Body of pancreas (tissue), 4 donors: ENCODE measurements at regions not wholly inside any gene's neighbourhood (a gene's known extent, or its start where the extent isn't known, plus 50 kb on each side); places are given as distances from the start of the nearest gene placed in this dataset.

ENCODE experiments used
- POLR2A ChIP-seq, 3 donors: fragments of 450-650 bp; IDR thresholded peaks; one replicate each; pipeline ENCODE4 v1.6.1; 2016; ENCODE audit warnings: antibody characterized with exemption in 3 of 3, mild to moderate bottlenecking in 2 of 3
- TF ChIP-seq, protein P1 (sequence below), 7 experiments: fragments of 450-650 bp in 4 of 7; fragments of 200-600 bp in 3 of 7; sonication (generic) in 3 of 7; IDR thresholded peaks; one replicate each; pipeline ENCODE4 v1.5.1; 2016 to 2019; ENCODE audit warnings: antibody characterized with exemption in 7 of 7

DNA sequence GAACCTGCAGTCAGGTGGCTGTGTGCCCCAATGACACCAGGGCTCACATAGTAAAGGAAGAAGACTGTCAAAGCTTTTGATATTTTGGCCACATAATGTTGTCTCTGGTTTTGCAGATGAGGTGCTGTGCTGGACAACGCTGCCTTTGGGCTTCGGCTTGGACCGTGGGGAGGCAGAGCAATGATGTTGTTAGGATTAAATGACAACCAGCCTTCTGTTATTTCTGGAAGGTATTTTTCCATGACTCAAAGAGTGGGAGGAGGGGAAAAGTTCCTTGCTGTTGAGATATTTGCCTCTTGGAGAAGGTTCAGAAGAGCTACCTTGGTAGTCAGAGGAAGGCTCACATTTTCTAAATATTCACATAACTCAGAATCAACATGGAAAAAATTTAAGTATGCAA is 187.3 kb upstream of the GALNT2 start:
- TF ChIP-seq, protein P1, sequence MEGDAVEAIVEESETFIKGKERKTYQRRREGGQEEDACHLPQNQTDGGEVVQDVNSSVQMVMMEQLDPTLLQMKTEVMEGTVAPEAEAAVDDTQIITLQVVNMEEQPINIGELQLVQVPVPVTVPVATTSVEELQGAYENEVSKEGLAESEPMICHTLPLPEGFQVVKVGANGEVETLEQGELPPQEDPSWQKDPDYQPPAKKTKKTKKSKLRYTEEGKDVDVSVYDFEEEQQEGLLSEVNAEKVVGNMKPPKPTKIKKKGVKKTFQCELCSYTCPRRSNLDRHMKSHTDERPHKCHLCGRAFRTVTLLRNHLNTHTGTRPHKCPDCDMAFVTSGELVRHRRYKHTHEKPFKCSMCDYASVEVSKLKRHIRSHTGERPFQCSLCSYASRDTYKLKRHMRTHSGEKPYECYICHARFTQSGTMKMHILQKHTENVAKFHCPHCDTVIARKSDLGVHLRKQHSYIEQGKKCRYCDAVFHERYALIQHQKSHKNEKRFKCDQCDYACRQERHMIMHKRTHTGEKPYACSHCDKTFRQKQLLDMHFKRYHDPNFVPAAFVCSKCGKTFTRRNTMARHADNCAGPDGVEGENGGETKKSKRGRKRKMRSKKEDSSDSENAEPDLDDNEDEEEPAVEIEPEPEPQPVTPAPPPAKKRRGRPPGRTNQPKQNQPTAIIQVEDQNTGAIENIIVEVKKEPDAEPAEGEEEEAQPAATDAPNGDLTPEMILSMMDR (IDR thresholded peaks at IDR 0.05) = no peak
- TF ChIP-seq POLR2A (IDR thresholded peaks at IDR 0.05) = no peak
